ENCODE measurements at regions not wholly inside any gene's neighbourhood (a gene's known extent, or its start where the extent isn't known, plus 50 kb on each side); places are given as distances from the start of the nearest gene placed in this dataset.
"Not testable (repeated sequence)": the region's sequence is repeated elsewhere in the genome, so short reads cannot be mapped to it uniquely, and the experiment has no call there.

GRCh38 chr15:62509395-62509958 lies 344.4 kb upstream of the C2CD4B start:
- TF ChIP-seq CTCF (IDR thresholded peaks at IDR 0.05): no peak
- Histone ChIP-seq H3K27me3 (no peaks in the 10 kb centered on the region), H3K4me3 (no peak overlapping the region), H3K9me3 (no peaks in the 10 kb centered on the region), H3K36me3 (no peaks in the 10 kb centered on the region), H3K4me1 (peaks cover 0 to 28% of the 10 kb centered on the region in 2 donors), H3K27ac (no peak overlapping the region)
- DNase-seq (ENCODE audit: low spot score): no peak

GRCh38 chr15:62510791-62511190 lies 345.7 kb upstream of the C2CD4B start:
- H3K27ac ChIP-seq: no peak overlapping the region
- DNase-seq (ENCODE audit: low spot score): no peak
- H3K36me3 ChIP-seq: no peaks in the 10 kb centered on the region
- no peaks in the 10 kb centered on the region for H3K27me3 ChIP-seq
- no peak for TF ChIP-seq CTCF (IDR thresholded peaks at IDR 0.05)
- H3K4me1 ChIP-seq: peaks cover 0 to 20% of the 10 kb centered on the region in 2 donors
- no peaks in the 10 kb centered on the region for H3K9me3 ChIP-seq
- no peak overlapping the region for H3K4me3 ChIP-seq

- no peaks in the 10 kb centered on the region for H3K36me3 ChIP-seq
- no peak for TF ChIP-seq CTCF (IDR thresholded peaks at IDR 0.05)
- no peak overlapping the region for H3K4me3 ChIP-seq
- H3K27me3 ChIP-seq: no peaks in the 10 kb centered on the region
- no peak for DNase-seq (ENCODE audit: low spot score)
- no peak overlapping the region for H3K27ac ChIP-seq
- H3K9me3 ChIP-seq: no peaks in the 10 kb centered on the region
- H3K4me1 ChIP-seq: no peaks in the 10 kb centered on the region
These were observed 347.8 kb upstream of the C2CD4B start for GRCh38 chr15:62512904-62513303.

- Histone ChIP-seq H3K36me3 (no peaks in the 10 kb centered on the region), H3K27ac (no peak overlapping the region)
- no peak for TF ChIP-seq CTCF (IDR thresholded peaks at IDR 0.05)
These were observed 348.8 kb upstream of the C2CD4B start for GRCh38 chr15:62513893-62514292.

GRCh38 chr15:62515696-62516395 lies 350.8 kb upstream of the C2CD4B start:
- Histone ChIP-seq H3K36me3 (no peaks in the 10 kb centered on the region), H3K4me3 (no peak overlapping the region), H3K27ac (no peak overlapping the region), H3K27me3 (no peaks in the 10 kb centered on the region), H3K9me3 (no peaks in the 10 kb centered on the region), H3K4me1 (no peaks in the 10 kb centered on the region)
- no peak for DNase-seq (ENCODE audit: low spot score)
- TF ChIP-seq CTCF (IDR thresholded peaks at IDR 0.05): no peak

More at GRCh38 chr15:62513893-62514292, 348.8 kb upstream of the C2CD4B start:
- no peak overlapping the region for H3K4me3 ChIP-seq
- no peak for DNase-seq (ENCODE audit: low spot score)
- no peaks in the 10 kb centered on the region for H3K27me3 ChIP-seq
- no peaks in the 10 kb centered on the region for H3K9me3 ChIP-seq
- H3K4me1 ChIP-seq: no peaks in the 10 kb centered on the region

GRCh38 chr15:62517541-62517940 lies 352.5 kb upstream of the C2CD4B start:
- Histone ChIP-seq H3K36me3 (no peaks in the 10 kb centered on the region), H3K4me3 (no peak overlapping the region), H3K4me1 (no peaks in the 10 kb centered on the region), H3K9me3 (no peaks in the 10 kb centered on the region), H3K27ac (no peak overlapping the region), H3K27me3 (no peaks in the 10 kb centered on the region)
- no peak for TF ChIP-seq CTCF (IDR thresholded peaks at IDR 0.05)
- DNase-seq (ENCODE audit: low spot score): no peak

GRCh38 chr15:62518666-62519065 lies 353.6 kb upstream of the C2CD4B start:
- not testable (repeated sequence) for H3K4me1 ChIP-seq; H3K36me3 ChIP-seq; H3K9me3 ChIP-seq; DNase-seq (ENCODE audit: low spot score); H3K27ac ChIP-seq; H3K4me3 ChIP-seq; H3K27me3 ChIP-seq

Data from right atrium auricular region (tissue), 2 donors.